T-cell (primary cell): ENCODE measurements at regions not wholly inside any gene's neighbourhood (a gene's known extent, or its start where the extent isn't known, plus 50 kb on each side); places are given as distances from the start of the nearest gene placed in this dataset.

Source experiments
- ATAC-seq, 4 experiments: fragments of 200-7000 bp in 3 of 4; fragments of 150-1000 bp in 1 of 4; cut with Tn5 transposase; replicated peaks in 1 of 4; 1 replicate in 3 of 4; 2 replicates in 1 of 4; pipeline ENCODE4 v1.10.0; 2021; ENCODE audit warnings: moderate library complexity in 3 of 4, mild to moderate bottlenecking in 2 of 4, moderate number of reproducible peaks in 1 of 4
- CTCF ChIA-PET, 2 donors: fragments of 300-600 bp; sonication (Branson Sonifier 250); formaldehyde crosslinking; loops; one replicate each; lab custom pipeline; 2022; ENCODE audit warnings: antibody characterized with exemption in 2 of 2; lab: Charles Lee
- POLR2A ChIA-PET, 2 donors: fragments of 300-600 bp; sonication (Branson Sonifier 250); formaldehyde crosslinking; loops; one replicate each; lab custom pipeline; 2022; ENCODE audit warnings: antibody characterized with exemption in 2 of 2; lab: Charles Lee
- DNase-seq, 35 experiments: peaks; one replicate each; pipeline versions ENCODE4 v3.0.0 to v3.0.0-alpha.2; 2013 to 2023
- H3K27ac ChIP-seq: one replicate; pipeline ENCODE4 v1.5.1; 2013; ENCODE audit warnings: low read length
- H3K27me3 ChIP-seq, 2 experiments: replicated peaks in 1 of 2; 1 replicate in 1 of 2; 2 replicates in 1 of 2; pipeline versions ENCODE4 v1.6.1 to v1.7.0; 2013; ENCODE audit warnings: low read length in 1 of 2, mixed read lengths in 1 of 2; ENCODE audit not compliant: control insufficient read depth in 2 of 2, insufficient read depth in 2 of 2; ENCODE audit errors: extremely low read depth in 1 of 2
- H3K36me3 ChIP-seq, 2 donors: 1 replicate in 1 of 2; 2 replicates in 1 of 2; pipeline versions ENCODE4 v1.6.1 to v1.7.0; 2013; ENCODE audit warnings: low read length in 1 of 2; ENCODE audit not compliant: control insufficient read depth in 2 of 2, insufficient read depth in 1 of 2; ENCODE audit errors: extremely low read depth in 1 of 2
- H3K4me1 ChIP-seq, 2 experiments: 1 replicate in 1 of 2; 2 replicates in 1 of 2; pipeline versions ENCODE4 v1.6.1 to v1.7.0; 2013; ENCODE audit warnings: low read length in 2 of 2, mixed read lengths in 1 of 2; ENCODE audit not compliant: insufficient read depth in 2 of 2, control insufficient read depth in 1 of 2; ENCODE audit errors: extremely low read depth in 1 of 2
- H3K4me3 ChIP-seq, 2 donors: 1 replicate in 1 of 2; 2 replicates in 1 of 2; pipeline versions ENCODE4 v1.5.1 to v1.7.0; 2013; ENCODE audit warnings: mild to moderate bottlenecking in 2 of 2, low read length in 1 of 2, moderate library complexity in 1 of 2; ENCODE audit not compliant: control insufficient read depth in 1 of 2; ENCODE audit errors: extremely low read depth in 1 of 2
- H3K9me3 ChIP-seq: 2 replicates; pipeline ENCODE4 v1.7.0; 2013
- H3K27ac Mint-ChIP-seq, 2 donors: one replicate each; pipeline ENCODE4 v1.8.0; 2020 to 2021; ENCODE audit warnings: mild to moderate bottlenecking in 2 of 2, mixed read lengths in 2 of 2
- H3K27me3 Mint-ChIP-seq, 2 donors: one replicate each; pipeline ENCODE4 v1.8.0; 2021 to 2022; ENCODE audit warnings: mixed read lengths in 2 of 2
- H3K36me3 Mint-ChIP-seq: one replicate; pipeline ENCODE4 v1.8.0; 2021; ENCODE audit warnings: mixed read lengths
- H3K4me1 Mint-ChIP-seq, 3 donors: one replicate each; pipeline ENCODE4 v1.8.0; 2020 to 2022; ENCODE audit warnings: mixed read lengths in 3 of 3, mild to moderate bottlenecking in 1 of 3
- H3K4me3 Mint-ChIP-seq, 3 donors: one replicate each; pipeline ENCODE4 v1.8.0; 2020 to 2022; ENCODE audit warnings: mild to moderate bottlenecking in 3 of 3, mixed read lengths in 3 of 3, moderate library complexity in 3 of 3
- H3K9me3 Mint-ChIP-seq, 3 donors: one replicate each; pipeline ENCODE4 v1.8.0; 2020 to 2022; ENCODE audit warnings: mixed read lengths in 3 of 3
- WGBS: methylation state at CpG from one replicate; pipeline ENCODE4 v1.1.5; 2013; ENCODE audit warnings: missing lambda C conversion rate; ENCODE audit not compliant: insufficient coverage; 5-methylcytosine and 5-hydroxymethylcytosine counted together

DNA sequence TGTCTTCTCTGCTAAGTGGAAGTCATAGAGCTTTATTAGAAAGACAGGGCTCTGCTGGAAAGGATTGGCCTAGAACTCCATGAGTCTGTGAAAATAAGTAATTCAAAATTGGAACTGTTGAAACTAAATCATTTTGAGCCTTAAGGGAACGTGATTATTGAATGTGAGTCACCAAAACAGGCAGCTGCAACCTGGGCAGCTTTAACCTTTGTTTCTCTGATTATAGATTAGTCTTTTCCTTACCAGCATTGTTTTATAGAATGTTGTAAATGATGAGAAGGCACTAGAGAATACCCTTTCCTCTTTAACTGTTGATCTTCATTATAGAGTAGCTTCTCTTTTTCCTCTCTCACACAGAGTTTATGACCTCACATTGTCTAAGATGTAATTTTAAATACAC, 638.8 kb upstream of the SLITRK6 start:
- Mint-ChIP-seq H3K4me3 (no peak overlapping the region), H3K27me3 (no peaks in the 10 kb centered on the region), H3K36me3 (no peaks in the 10 kb centered on the region), H3K9me3 (peaks cover 9 to 25% (median 9%) of the 10 kb centered on the region in 3 donors), H3K4me1 (no peaks in the 10 kb centered on the region), H3K27ac (no peak overlapping the region)
- no peak overlapping the region for H3K27ac ChIP-seq
- POLR2A ChIA-PET = no interaction called here
- ATAC-seq (no peak), DNase-seq (no peak)
- H3K9me3 ChIP-seq = no peaks in the 10 kb centered on the region
- no peaks in the 10 kb centered on the region for H3K4me1 ChIP-seq
- H3K27me3 ChIP-seq = no peaks in the 10 kb centered on the region
- no CpG with 5 or more reads among the region's 1 CpG for WGBS
- CTCF ChIA-PET = no interaction called here
- H3K4me3 ChIP-seq = no peak overlapping the region
- no peaks in the 10 kb centered on the region for H3K36me3 ChIP-seq

DNA sequence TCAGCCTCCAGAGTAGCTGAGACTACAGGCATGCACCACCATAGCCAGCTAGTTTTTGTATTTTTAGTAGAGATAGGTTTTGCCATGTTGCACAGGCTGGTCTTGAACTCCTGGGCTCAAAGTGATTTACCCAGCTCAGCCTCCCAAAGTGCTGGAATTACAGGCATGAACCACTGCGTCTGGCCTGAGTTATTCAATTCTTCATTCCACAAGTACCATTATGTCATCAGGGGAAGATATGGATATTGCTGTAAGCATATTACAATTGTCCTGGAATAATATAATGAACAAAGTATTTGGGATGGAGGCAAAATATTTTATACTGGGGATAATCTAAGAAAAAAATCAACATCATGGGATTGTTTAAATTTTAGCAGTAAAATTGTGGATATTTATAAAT, 646.0 kb upstream of the SLITRK6 start:
- POLR2A ChIA-PET = interaction anchor here in 1 of 2 donors (0.6 kb wide), 1 partner anchor 1453 kb away, joined by 3 read pairs; no protein-coding TSS in a partner anchor
- Mint-ChIP-seq H3K27me3 (no peaks in the 10 kb centered on the region), H3K36me3 (no peaks in the 10 kb centered on the region), H3K9me3 (peaks cover 6 to 28% (median 10%) of the 10 kb centered on the region in 3 donors), H3K4me3 (no peak overlapping the region), H3K27ac (no peak overlapping the region), H3K4me1 (no peaks in the 10 kb centered on the region)
- Histone ChIP-seq H3K4me1 (no peaks in the 10 kb centered on the region), H3K27me3 (no peaks in the 10 kb centered on the region), H3K9me3 (no peaks in the 10 kb centered on the region), H3K36me3 (no peaks in the 10 kb centered on the region), H3K4me3 (no peak overlapping the region), H3K27ac (no peak overlapping the region)
- WGBS = no CpG with 5 or more reads among the region's 1 CpG
- ATAC-seq (no peak), DNase-seq (no peak)
- CTCF ChIA-PET = no interaction called here

DNA sequence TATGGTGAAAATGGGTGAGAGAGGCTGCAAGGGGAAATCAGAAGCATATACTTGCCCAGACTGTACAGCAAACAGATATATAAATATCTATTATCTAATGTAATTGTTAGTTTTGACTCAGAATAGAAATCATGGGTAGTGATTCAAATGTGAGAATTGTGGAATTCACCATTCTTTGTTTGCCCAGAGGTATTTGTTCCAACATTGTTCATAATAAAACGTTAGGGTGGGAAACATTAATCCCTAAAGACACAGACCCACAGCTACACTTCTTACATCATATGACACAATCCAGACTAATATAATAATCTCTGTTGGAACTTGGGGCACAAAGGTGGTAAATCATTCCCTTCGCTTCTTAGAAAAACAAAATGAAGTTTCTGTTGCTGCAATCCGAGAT, 646.5 kb upstream of the SLITRK6 start:
- H3K36me3 ChIP-seq = no peaks in the 10 kb centered on the region
- Mint-ChIP-seq H3K9me3 (peaks cover 5 to 26% (median 10%) of the 10 kb centered on the region in 3 donors), H3K4me3 (no peak overlapping the region), H3K36me3 (no peaks in the 10 kb centered on the region), H3K4me1 (no peaks in the 10 kb centered on the region), H3K27ac (no peak overlapping the region), H3K27me3 (no peaks in the 10 kb centered on the region)
- DNase-seq (no peak), ATAC-seq (no peak)
- ChIA-PET CTCF (no interaction called here), POLR2A (interaction anchor here in 1 of 2 donors (0.6 kb wide), 1 partner anchor 1454 kb away, joined by 3 read pairs; no protein-coding TSS in a partner anchor)
- H3K27me3 ChIP-seq = no peaks in the 10 kb centered on the region
- no peak overlapping the region for H3K4me3 ChIP-seq
- WGBS = no CpG with 5 or more reads among the region's 3 CpGs
- no peak overlapping the region for H3K27ac ChIP-seq
- no peaks in the 10 kb centered on the region for H3K9me3 ChIP-seq
- no peaks in the 10 kb centered on the region for H3K4me1 ChIP-seq

DNA sequence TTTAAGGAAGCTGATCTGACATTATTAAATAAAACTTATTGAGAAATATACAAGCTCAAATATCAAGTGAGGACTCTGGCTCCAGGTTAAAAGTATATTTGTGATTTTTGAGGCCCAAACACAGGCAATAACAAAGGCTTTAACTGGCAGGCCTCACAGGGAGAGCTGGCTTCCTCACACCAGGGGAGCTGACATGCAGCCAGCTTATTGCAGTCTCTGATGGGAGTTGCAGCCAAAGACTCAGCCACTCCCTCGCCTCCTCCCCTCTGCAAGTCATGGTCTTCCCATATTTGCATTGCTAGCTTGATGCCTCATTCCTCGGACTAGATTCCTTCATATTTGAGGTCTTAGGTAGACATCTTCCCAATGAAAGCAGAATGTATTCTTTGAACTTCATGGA, 647.1 kb upstream of the SLITRK6 start:
- H3K36me3 ChIP-seq = no peaks in the 10 kb centered on the region
- POLR2A ChIA-PET = no interaction called here
- no peaks in the 10 kb centered on the region for H3K9me3 ChIP-seq
- CTCF ChIA-PET = no interaction called here
- Mint-ChIP-seq H3K4me3 (no peak overlapping the region), H3K27ac (no peak overlapping the region), H3K4me1 (no peaks in the 10 kb centered on the region), H3K27me3 (no peaks in the 10 kb centered on the region), H3K9me3 (peaks cover 5 to 19% (median 10%) of the 10 kb centered on the region in 3 donors), H3K36me3 (no peaks in the 10 kb centered on the region)
- H3K4me1 ChIP-seq = no peaks in the 10 kb centered on the region
- WGBS = no CpG with 5 or more reads among the region's 2 CpGs
- ATAC-seq (no peak), DNase-seq (no peak)
- no peak overlapping the region for H3K27ac ChIP-seq
- H3K27me3 ChIP-seq = no peaks in the 10 kb centered on the region
- H3K4me3 ChIP-seq = no peak overlapping the region

DNA sequence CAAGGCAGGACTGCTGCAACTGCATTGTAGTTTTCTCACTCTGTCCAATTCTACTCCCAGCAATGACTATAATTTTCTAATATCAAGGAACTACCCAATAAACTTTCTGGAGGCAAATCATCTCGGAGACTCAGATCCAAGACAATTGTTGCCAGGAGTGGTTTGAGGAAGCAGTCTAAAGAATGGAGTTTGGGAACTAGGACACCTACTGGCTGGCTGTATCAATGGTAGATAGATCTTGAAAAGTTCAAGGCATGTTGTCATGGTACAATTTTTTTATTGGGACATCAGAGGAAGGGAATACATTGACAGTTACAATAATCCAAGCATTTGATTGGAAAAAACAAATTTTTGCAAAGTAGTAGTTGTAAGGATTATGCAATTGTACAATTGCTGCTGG, 648.3 kb upstream of the SLITRK6 start:
- CTCF ChIA-PET = no interaction called here
- Histone ChIP-seq H3K36me3 (no peaks in the 10 kb centered on the region), H3K27ac (no peak overlapping the region), H3K4me1 (no peaks in the 10 kb centered on the region), H3K27me3 (no peaks in the 10 kb centered on the region), H3K4me3 (no peak overlapping the region), H3K9me3 (no peaks in the 10 kb centered on the region)
- no peak overlapping the region for H3K27ac Mint-ChIP-seq
- H3K4me1 Mint-ChIP-seq = no peaks in the 10 kb centered on the region
- no CpG with 5 or more reads among the region's 1 CpG for WGBS
- POLR2A ChIA-PET = no interaction called here
- ATAC-seq = no peak
- DNase-seq = no peak
- no peaks in the 10 kb centered on the region for H3K36me3 Mint-ChIP-seq
- no peak overlapping the region for H3K4me3 Mint-ChIP-seq
- H3K27me3 Mint-ChIP-seq = no peaks in the 10 kb centered on the region
- peaks cover 8 to 18% (median 10%) of the 10 kb centered on the region in 3 donors for H3K9me3 Mint-ChIP-seq

DNA sequence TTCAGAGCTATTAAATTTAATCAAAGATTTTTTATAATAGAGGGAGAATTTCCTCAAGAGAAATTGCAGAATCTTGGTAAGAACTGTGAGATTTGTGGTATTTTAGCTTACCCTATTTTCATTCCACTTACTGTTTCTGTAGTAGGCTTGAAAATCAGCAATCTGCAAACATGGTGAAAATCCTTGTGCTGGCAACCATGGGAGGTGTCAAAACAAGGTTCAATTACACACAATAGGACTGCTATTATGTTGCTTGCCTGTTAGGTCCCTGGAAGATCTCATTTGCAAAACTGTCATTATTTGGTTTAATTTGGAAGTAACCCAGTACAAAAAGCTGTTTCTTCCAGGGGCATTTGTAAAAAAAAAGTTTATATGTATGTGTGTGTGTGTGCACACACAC, 662.8 kb upstream of the SLITRK6 start:
- H3K36me3 ChIP-seq = no peaks in the 10 kb centered on the region
- H3K9me3 Mint-ChIP-seq = peaks cover 5 to 11% (median 7%) of the 10 kb centered on the region in 3 donors
- DNase-seq (no peak), ATAC-seq (no peak)
- POLR2A ChIA-PET = no interaction called here
- no peak overlapping the region for H3K27ac ChIP-seq
- H3K27ac Mint-ChIP-seq = no peak overlapping the region
- CTCF ChIA-PET = no interaction called here
- H3K27me3 ChIP-seq = no peaks in the 10 kb centered on the region
- no peaks in the 10 kb centered on the region for H3K27me3 Mint-ChIP-seq
- H3K4me1 ChIP-seq = no peaks in the 10 kb centered on the region
- no peaks in the 10 kb centered on the region for H3K9me3 ChIP-seq
- H3K4me3 ChIP-seq = no peak overlapping the region
- H3K36me3 Mint-ChIP-seq = no peaks in the 10 kb centered on the region
- no peak overlapping the region for H3K4me3 Mint-ChIP-seq
- H3K4me1 Mint-ChIP-seq = no peaks in the 10 kb centered on the region

DNA sequence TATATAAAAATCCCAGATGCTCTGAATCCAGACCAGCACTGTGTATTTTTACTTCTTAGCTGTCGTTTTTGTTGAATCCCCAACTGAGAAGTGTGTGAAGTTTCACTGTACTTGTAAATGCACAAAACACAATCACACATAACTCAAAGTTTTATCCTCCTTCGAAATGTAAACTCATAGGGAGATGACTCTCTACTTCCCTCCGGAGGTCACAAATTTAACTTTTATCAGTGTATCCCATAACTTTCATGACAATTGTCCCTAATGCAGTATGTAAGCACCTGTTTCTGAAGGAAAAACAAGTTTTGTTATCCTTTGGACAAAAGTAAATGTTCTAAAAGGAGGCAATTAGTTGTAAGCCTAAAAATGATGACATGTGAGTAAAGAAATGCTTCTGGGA, 665.0 kb upstream of the SLITRK6 start:
- no peaks in the 10 kb centered on the region for H3K36me3 Mint-ChIP-seq
- CTCF ChIA-PET = no interaction called here
- no peaks in the 10 kb centered on the region for H3K4me1 Mint-ChIP-seq
- H3K4me3 Mint-ChIP-seq = no peak overlapping the region
- no peak overlapping the region for H3K27ac ChIP-seq
- H3K27me3 ChIP-seq = no peaks in the 10 kb centered on the region
- WGBS = no CpG with 5 or more reads among the region's 3 CpGs
- ATAC-seq = no peak
- no peaks in the 10 kb centered on the region for H3K27me3 Mint-ChIP-seq
- peaks cover 7 to 11% (median 8%) of the 10 kb centered on the region in 3 donors for H3K9me3 Mint-ChIP-seq
- H3K9me3 ChIP-seq = no peaks in the 10 kb centered on the region
- H3K4me3 ChIP-seq = no peak overlapping the region
- no peaks in the 10 kb centered on the region for H3K4me1 ChIP-seq
- no peak overlapping the region for H3K27ac Mint-ChIP-seq
- POLR2A ChIA-PET = no interaction called here
- no peaks in the 10 kb centered on the region for H3K36me3 ChIP-seq
- DNase-seq = no peak
